ENCODE measurements at regions not wholly inside any gene's neighbourhood (a gene's known extent, or its start where the extent isn't known, plus 50 kb on each side); places are given as distances from the start of the nearest gene placed in this dataset.

- no peak for TF ChIP-seq CTCF (IDR thresholded peaks at IDR 0.05 in 8 of 11, conservative IDR thresholded peaks at IDR 0.05 in 3 of 11)
- no peak for TF ChIP-seq POLR2AphosphoS5 (IDR thresholded peaks at IDR 0.05)
- no peak for TF ChIP-seq POLR2A (IDR thresholded peaks at IDR 0.05)
- 69 to 93% (median 90%) methylated on average over 3 of the region's 3 CpGs for WGBS, 5 donors
- Histone ChIP-seq H3K9me3 (no peaks in the 10 kb centered on the region), H3K4me3 (no peak overlapping the region), H3K36me3 (no peaks in the 10 kb centered on the region), H3K27me3 (replicated peaks in 1 of 7) (no peaks in the 10 kb centered on the region), H3K4me1 (no peaks in the 10 kb centered on the region), H3K27ac (no peak overlapping the region)
- DNase-seq = no peak
- intact Hi-C loops (cut with DNase I; ENCODE audit: low total_unique reads) = no loop called here
These were observed 229.9 kb upstream of the STXBP5 start for GRCh38 chr6:146974351-146974750.

GRCh38 chr6:146975093-146975492 is 229.1 kb upstream of the STXBP5 start:
- H3K4me3 ChIP-seq = no peak overlapping the region
- TF ChIP-seq POLR2AphosphoS5 (IDR thresholded peaks at IDR 0.05) = no peak
- TF ChIP-seq CTCF (IDR thresholded peaks at IDR 0.05 in 8 of 11, conservative IDR thresholded peaks at IDR 0.05 in 3 of 11) = no peak
- no peak for TF ChIP-seq POLR2A (IDR thresholded peaks at IDR 0.05)
- no peaks in the 10 kb centered on the region for H3K4me1 ChIP-seq
- H3K27ac ChIP-seq = no peak overlapping the region
- WGBS, 5 donors = 61 to 75% (median 64%) methylated on average over 3 of the region's 3 CpGs
- no peaks in the 10 kb centered on the region for H3K9me3 ChIP-seq
- no peaks in the 10 kb centered on the region for H3K27me3 ChIP-seq (replicated peaks in 1 of 7)
- intact Hi-C loops (cut with DNase I; ENCODE audit: low total_unique reads) = no loop called here
- H3K36me3 ChIP-seq = no peaks in the 10 kb centered on the region
- DNase-seq = no peak

GRCh38 chr6:146980900-146981329 is 223.3 kb upstream of the STXBP5 start:
- no peaks in the 10 kb centered on the region for H3K4me1 ChIP-seq
- intact Hi-C loops (cut with DNase I; ENCODE audit: low total_unique reads) = no loop called here
- no peak for DNase-seq
- no peak overlapping the region for H3K4me3 ChIP-seq
- no peak for TF ChIP-seq POLR2AphosphoS5 (IDR thresholded peaks at IDR 0.05)
- no peak for TF ChIP-seq CTCF (IDR thresholded peaks at IDR 0.05 in 8 of 11, conservative IDR thresholded peaks at IDR 0.05 in 3 of 11)
- TF ChIP-seq POLR2A (IDR thresholded peaks at IDR 0.05) = no peak
- WGBS, 5 donors = 87 to 94% (median 92%) methylated on average over 4 of the region's 4 CpGs
- H3K36me3 ChIP-seq = no peaks in the 10 kb centered on the region
- H3K9me3 ChIP-seq = peaks cover 0 to under 1% (median 0%) of the 10 kb centered on the region in 8 donors
- H3K27me3 ChIP-seq (replicated peaks in 1 of 7) = no peaks in the 10 kb centered on the region
- H3K27ac ChIP-seq = no peak overlapping the region

GRCh38 chr6:146981981-146982380 is 222.2 kb upstream of the STXBP5 start:
- peaks cover 0 to 11% (median 0%) of the 10 kb centered on the region in 8 donors for H3K9me3 ChIP-seq
- H3K4me1 ChIP-seq = no peaks in the 10 kb centered on the region
- H3K27me3 ChIP-seq (replicated peaks in 1 of 7) = no peaks in the 10 kb centered on the region
- no peaks in the 10 kb centered on the region for H3K36me3 ChIP-seq
- DNase-seq = no peak
- no peak overlapping the region for H3K4me3 ChIP-seq
- WGBS, 5 donors = 86 to 97% (median 90%) methylated on average over 3 of the region's 3 CpGs
- no peak overlapping the region for H3K27ac ChIP-seq
- no peak for TF ChIP-seq POLR2A (IDR thresholded peaks at IDR 0.05)
- no peak for TF ChIP-seq CTCF (IDR thresholded peaks at IDR 0.05 in 8 of 11, conservative IDR thresholded peaks at IDR 0.05 in 3 of 11)
- no peak for TF ChIP-seq POLR2AphosphoS5 (IDR thresholded peaks at IDR 0.05)
- intact Hi-C loops (cut with DNase I; ENCODE audit: low total_unique reads) = no loop called here

All from spleen (tissue), 11 donors.